Middle frontal gyrus (tissue), 1 donor: ENCODE measurements at regions not wholly inside any gene's neighbourhood (a gene's known extent, or its start where the extent isn't known, plus 50 kb on each side); places are given as distances from the start of the nearest gene placed in this dataset.

Experiments
- DNase-seq: peaks from one replicate; pipeline ENCODE4 v3.0.0-alpha.2; 2015; ENCODE audit warnings: low spot score; ENCODE audit errors: extremely low spot score

- no peak for DNase-seq
Observed at GRCh38 chr17:71361656-71362450, 759.0 kb upstream of the SOX9 start.

GRCh38 chr17:71363661-71364060, 757.2 kb upstream of the SOX9 start:
- no peak for DNase-seq

GRCh38 chr17:71371809-71372208, 749.0 kb upstream of the SOX9 start:
- DNase-seq: no peak

GRCh38 chr17:71375948-71376347, 744.9 kb upstream of the SOX9 start:
- no peak for DNase-seq

- no peak for DNase-seq
Observed at GRCh38 chr17:71376933-71377332, 743.9 kb upstream of the SOX9 start.

- DNase-seq: no peak
Observed at GRCh38 chr17:71378036-71378435, 742.8 kb upstream of the SOX9 start.

GRCh38 chr17:71378741-71379140, 742.1 kb upstream of the SOX9 start:
- DNase-seq: no peak

- DNase-seq: no peak
Observed at GRCh38 chr17:71379512-71379911, 741.3 kb upstream of the SOX9 start.

GRCh38 chr17:71380535-71380934, 740.3 kb upstream of the SOX9 start:
- no peak for DNase-seq

- DNase-seq: no peak
Observed at GRCh38 chr17:71380936-71381335, 739.9 kb upstream of the SOX9 start.

- no peak for DNase-seq
Observed at GRCh38 chr17:71383091-71383490, 737.7 kb upstream of the SOX9 start.

GRCh38 chr17:71387456-71387855, 733.4 kb upstream of the SOX9 start:
- DNase-seq: no peak

GRCh38 chr17:71392715-71393567, 727.9 kb upstream of the SOX9 start:
- no peak for DNase-seq

- no peak for DNase-seq
Observed at GRCh38 chr17:71395901-71396300, 724.9 kb upstream of the SOX9 start.

- DNase-seq: no peak
Observed at GRCh38 chr17:71396711-71397110, 724.1 kb upstream of the SOX9 start.

GRCh38 chr17:71398025-71398424, 722.8 kb upstream of the SOX9 start:
- no peak for DNase-seq

GRCh38 chr17:71398800-71399219, 722.0 kb upstream of the SOX9 start:
- no peak for DNase-seq

- no peak for DNase-seq
Observed at GRCh38 chr17:71399221-71399620, 721.6 kb upstream of the SOX9 start.

GRCh38 chr17:71399649-71400048, 721.2 kb upstream of the SOX9 start:
- no peak for DNase-seq

GRCh38 chr17:71402007-71402406, 718.8 kb upstream of the SOX9 start:
- no peak for DNase-seq

GRCh38 chr17:71402661-71403141, 718.1 kb upstream of the SOX9 start:
- DNase-seq: no peak

GRCh38 chr17:71405101-71405500, 715.7 kb upstream of the SOX9 start:
- DNase-seq: no peak
